PC-9 (cell line): ENCODE measurements at regions not wholly inside any gene's neighbourhood (a gene's known extent, or its start where the extent isn't known, plus 50 kb on each side); places are given as distances from the start of the nearest gene placed in this dataset.

Experiments used
- CTCF ChIP-seq: fragments of 200-600 bp; sonication (generic); conservative IDR thresholded peaks from 2 replicates; pipeline ENCODE4 v1.6.1; 2017; ENCODE audit warnings: mixed run types, antibody characterized with exemption, mild to moderate bottlenecking, moderate library complexity
- EZH2 ChIP-seq: fragments of 200-600 bp; sonication (generic); IDR thresholded peaks from 2 replicates; pipeline ENCODE4 v1.8.0; 2017; ENCODE audit warnings: antibody characterized with exemption, low read depth

GRCh38 chr2:241997017-241997416, 127.5 kb downstream of the RTP5 start:
- TF ChIP-seq CTCF (no peak), EZH2 (no peak)
